Endodermal cell (in vitro differentiated cells): ENCODE measurements at regions not wholly inside any gene's neighbourhood (a gene's known extent, or its start where the extent isn't known, plus 50 kb on each side); places are given as distances from the start of the nearest gene placed in this dataset.

Source experiments
- DNase-seq: peaks from one replicate; pipeline ENCODE4 v3.0.0-alpha.2; 2017
- H3K27ac ChIP-seq: 2 replicates; pipeline ENCODE4 v1.5.1; 2013; ENCODE audit warnings: mild to moderate bottlenecking, low read depth, low read length, moderate library complexity
- H3K27me3 ChIP-seq: 2 replicates; pipeline ENCODE4 v1.6.1; 2013; ENCODE audit warnings: mild to moderate bottlenecking, low read length, moderate library complexity; ENCODE audit not compliant: insufficient read depth, control insufficient read depth, poor library complexity, severe bottlenecking
- H3K36me3 ChIP-seq: 2 replicates; pipeline ENCODE4 v1.7.0; 2013; ENCODE audit warnings: mild to moderate bottlenecking, low read length, moderate library complexity; ENCODE audit not compliant: control insufficient read depth, insufficient read depth
- H3K4me1 ChIP-seq: one replicate; pipeline ENCODE4 v1.7.0; 2013; ENCODE audit warnings: low read length; ENCODE audit not compliant: control insufficient read depth, insufficient read depth
- H3K4me3 ChIP-seq: 2 replicates; pipeline ENCODE4 v1.5.1; 2013; ENCODE audit warnings: mild to moderate bottlenecking, low read length, moderate library complexity
- H3K9ac ChIP-seq: 2 replicates; pipeline ENCODE4 v1.6.1; 2013; ENCODE audit warnings: mild to moderate bottlenecking, low read length, moderate library complexity; ENCODE audit not compliant: poor library complexity, severe bottlenecking; ENCODE audit errors: extremely low read depth
- H3K9me3 ChIP-seq: 2 replicates; pipeline ENCODE4 v1.6.1; 2013; ENCODE audit warnings: mild to moderate bottlenecking, low read length, moderate library complexity; ENCODE audit not compliant: control insufficient read depth
- H3K27ac Mint-ChIP-seq: 2 replicates; pipeline ENCODE4 v1.8.0; 2020; ENCODE audit warnings: mixed read lengths
- H3K27me3 Mint-ChIP-seq: 2 replicates; pipeline ENCODE4 v1.8.0; 2021; ENCODE audit warnings: mild to moderate bottlenecking, mixed read lengths; ENCODE audit not compliant: insufficient read depth
- H3K36me3 Mint-ChIP-seq: 2 replicates; pipeline ENCODE4 v1.8.0; 2020; ENCODE audit warnings: low read depth, mixed read lengths
- H3K4me1 Mint-ChIP-seq: 2 replicates; pipeline ENCODE4 v1.8.0; 2020; ENCODE audit warnings: mixed read lengths
- H3K4me3 Mint-ChIP-seq: 2 replicates; pipeline ENCODE4 v1.8.0; 2020; ENCODE audit warnings: mild to moderate bottlenecking, moderate library complexity, mixed read lengths
- H3K9me3 Mint-ChIP-seq: 2 replicates; pipeline ENCODE4 v1.8.0; 2020; ENCODE audit warnings: mild to moderate bottlenecking, mixed read lengths
- WGBS, 2 experiments: methylation state at CpG; one replicate each; pipeline versions ENCODE4 v1.1.5 to v1.1.7; 2013; ENCODE audit warnings: missing lambda C conversion rate in 2 of 2, mixed read lengths in 1 of 2; ENCODE audit not compliant: insufficient coverage in 1 of 2, insufficient read length in 1 of 2; 5-methylcytosine and 5-hydroxymethylcytosine counted together
- TF ChIP-seq, protein P1 (sequence below): fragments of 200-600 bp; sonication (generic); conservative IDR thresholded peaks from 2 replicates; pipeline ENCODE4 v1.5.0; 2021; ENCODE audit warnings: antibody characterized with exemption, mild to moderate bottlenecking

DNA sequence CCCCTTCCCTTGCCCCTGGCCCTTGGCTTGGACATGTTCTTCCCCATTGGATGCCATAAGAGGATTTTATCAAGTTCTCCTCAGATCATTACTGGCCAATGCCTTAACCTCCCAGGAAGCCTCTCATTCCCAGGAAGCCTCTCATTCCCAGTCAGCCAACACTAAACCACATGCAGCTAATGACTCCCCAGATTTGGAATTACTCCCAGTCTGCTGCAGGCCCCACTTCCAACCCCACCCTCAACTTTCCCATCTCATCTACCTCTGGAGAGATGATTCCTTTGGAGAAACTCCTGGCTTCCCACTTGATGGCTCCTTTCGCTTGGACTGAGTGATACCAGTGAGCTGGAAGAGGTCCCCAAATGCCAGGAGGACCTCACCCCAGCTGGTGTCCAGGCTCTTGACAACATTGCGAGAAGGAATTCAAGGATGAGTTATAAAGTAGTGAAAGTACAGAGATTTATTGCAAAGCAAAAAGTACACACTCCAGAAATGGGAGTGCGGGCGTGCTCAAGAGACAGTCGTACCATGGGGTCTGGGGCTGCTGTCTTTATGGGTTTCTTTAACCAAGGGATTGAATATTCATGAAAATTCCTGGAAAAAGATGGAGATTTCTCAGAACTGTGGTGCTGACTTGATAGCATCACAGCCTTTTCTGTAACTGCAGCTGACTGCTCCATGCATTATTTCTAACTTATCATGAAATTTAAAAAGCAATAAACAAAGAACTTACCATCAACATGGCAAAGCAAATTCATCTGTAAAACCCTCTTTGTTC is 117.2 kb upstream of the ADCY1 start:
- Histone ChIP-seq H3K4me3 (no peak overlapping the region), H3K36me3 (no peaks in the 10 kb centered on the region), H3K27ac (no peak overlapping the region), H3K9ac (no peak overlapping the region), H3K4me1 (no peaks in the 10 kb centered on the region), H3K27me3 (no peaks in the 10 kb centered on the region), H3K9me3 (no peaks in the 10 kb centered on the region)
- Mint-ChIP-seq H3K9me3 (no peaks in the 10 kb centered on the region), H3K36me3 (no peaks in the 10 kb centered on the region), H3K27me3 (no peaks in the 10 kb centered on the region), H3K4me3 (no peak overlapping the region), H3K4me1 (peaks cover 12% of the 10 kb centered on the region), H3K27ac (no peak overlapping the region)
- TF ChIP-seq, protein P1, sequence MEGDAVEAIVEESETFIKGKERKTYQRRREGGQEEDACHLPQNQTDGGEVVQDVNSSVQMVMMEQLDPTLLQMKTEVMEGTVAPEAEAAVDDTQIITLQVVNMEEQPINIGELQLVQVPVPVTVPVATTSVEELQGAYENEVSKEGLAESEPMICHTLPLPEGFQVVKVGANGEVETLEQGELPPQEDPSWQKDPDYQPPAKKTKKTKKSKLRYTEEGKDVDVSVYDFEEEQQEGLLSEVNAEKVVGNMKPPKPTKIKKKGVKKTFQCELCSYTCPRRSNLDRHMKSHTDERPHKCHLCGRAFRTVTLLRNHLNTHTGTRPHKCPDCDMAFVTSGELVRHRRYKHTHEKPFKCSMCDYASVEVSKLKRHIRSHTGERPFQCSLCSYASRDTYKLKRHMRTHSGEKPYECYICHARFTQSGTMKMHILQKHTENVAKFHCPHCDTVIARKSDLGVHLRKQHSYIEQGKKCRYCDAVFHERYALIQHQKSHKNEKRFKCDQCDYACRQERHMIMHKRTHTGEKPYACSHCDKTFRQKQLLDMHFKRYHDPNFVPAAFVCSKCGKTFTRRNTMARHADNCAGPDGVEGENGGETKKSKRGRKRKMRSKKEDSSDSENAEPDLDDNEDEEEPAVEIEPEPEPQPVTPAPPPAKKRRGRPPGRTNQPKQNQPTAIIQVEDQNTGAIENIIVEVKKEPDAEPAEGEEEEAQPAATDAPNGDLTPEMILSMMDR: no peak
- DNase-seq: no peak
- WGBS, 2 experiments: 93 to 96% methylated on average over 4 to 5 of the region's 5 CpGs

DNA sequence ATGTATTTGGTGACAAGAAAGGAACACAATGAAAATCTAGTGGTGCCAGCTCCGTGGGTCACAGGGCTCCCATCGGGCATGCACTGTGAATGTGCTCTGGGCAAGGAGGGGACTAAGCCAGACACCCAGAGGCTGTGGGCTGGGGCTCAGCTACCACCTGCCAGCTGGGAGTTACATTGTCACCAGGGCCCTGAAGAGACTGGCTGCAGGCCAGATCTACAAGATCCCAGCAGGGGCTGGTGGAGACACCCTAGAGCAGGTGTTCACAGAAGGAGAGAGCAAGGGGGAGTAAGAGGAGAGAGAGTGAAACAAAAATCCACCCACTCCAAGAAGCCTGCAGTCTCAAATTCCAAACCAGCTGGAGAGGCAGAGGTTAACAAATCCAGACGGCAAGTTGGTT is 116.6 kb upstream of the ADCY1 start:
- TF ChIP-seq, protein P1: no peak
- Mint-ChIP-seq H3K4me3 (no peak overlapping the region), H3K4me1 (peaks cover 12% of the 10 kb centered on the region), H3K36me3 (no peaks in the 10 kb centered on the region), H3K27ac (no peak overlapping the region), H3K27me3 (no peaks in the 10 kb centered on the region), H3K9me3 (no peaks in the 10 kb centered on the region)
- no peak for DNase-seq
- Histone ChIP-seq H3K9me3 (no peaks in the 10 kb centered on the region), H3K4me1 (no peaks in the 10 kb centered on the region), H3K36me3 (no peaks in the 10 kb centered on the region), H3K27ac (no peak overlapping the region), H3K27me3 (no peaks in the 10 kb centered on the region), H3K9ac (no peak overlapping the region), H3K4me3 (no peak overlapping the region)
- WGBS, 2 experiments: 83 to 93% methylated on average over 1 to 3 of the region's 3 CpGs

DNA sequence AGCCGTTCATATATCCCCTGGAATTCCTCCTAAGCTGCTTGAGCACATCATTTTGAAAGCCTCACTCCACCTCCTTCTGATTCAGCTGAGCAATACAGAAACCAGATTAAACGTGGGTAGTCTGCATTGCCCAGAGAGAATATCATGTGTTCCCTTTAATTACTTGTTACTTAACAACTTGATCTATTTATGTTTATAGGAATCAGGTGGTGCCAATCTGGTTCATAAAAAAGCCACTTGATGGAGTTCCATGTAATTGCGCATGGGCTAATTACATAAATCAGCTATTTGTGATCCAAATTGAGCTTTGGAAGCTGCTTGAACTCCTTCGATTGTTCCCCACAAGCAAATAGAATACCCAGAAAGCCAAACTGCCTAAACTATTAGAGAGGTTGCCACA is 114.7 kb upstream of the ADCY1 start:
- no peaks in the 10 kb centered on the region for H3K4me1 ChIP-seq
- Mint-ChIP-seq H3K9me3 (peaks cover 8% of the 10 kb centered on the region), H3K4me3 (no peak overlapping the region), H3K4me1 (peaks cover 12% of the 10 kb centered on the region), H3K36me3 (no peaks in the 10 kb centered on the region), H3K27ac (no peak overlapping the region), H3K27me3 (peaks cover 1% of the 10 kb centered on the region)
- H3K27me3 ChIP-seq: no peaks in the 10 kb centered on the region
- H3K36me3 ChIP-seq: no peaks in the 10 kb centered on the region
- TF ChIP-seq, protein P1: no peak
- H3K9me3 ChIP-seq: no peaks in the 10 kb centered on the region
- no peak for DNase-seq
- H3K9ac ChIP-seq: no peak overlapping the region
- no peak overlapping the region for H3K4me3 ChIP-seq
- 89 to 93% methylated on average over 3 to 4 of the region's 4 CpGs for WGBS, 2 experiments
- no peak overlapping the region for H3K27ac ChIP-seq
